RWPE1 (cell line): ENCODE measurements at regions not wholly inside any gene's neighbourhood (a gene's known extent, or its start where the extent isn't known, plus 50 kb on each side); places are given as distances from the start of the nearest gene placed in this dataset.
A peak's percentile ranks its signal among the peaks of the same experiment; 100 is the strongest.
"Not testable (repeated sequence)": the region's sequence is repeated elsewhere in the genome, so short reads cannot be mapped to it uniquely, and the experiment has no call there.

Experiments
- CTCF ChIA-PET: fragments of 350-600 bp; sonication (Branson Sonifier 250); formaldehyde crosslinking; extraction: SDS; loops from one replicate; lab custom pipeline; 2021; lab: Yijun Ruan, JAX
- POLR2A ChIA-PET: fragments of 400-600 bp; formaldehyde crosslinking; extraction: SDS; loops from one replicate; lab custom pipeline; 2020; ENCODE audit warnings: antibody characterized with exemption; ENCODE audit not compliant: low non-redundant PET; lab: Yijun Ruan, JAX
- DNase-seq: peaks from one replicate; pipeline ENCODE4 v3.0.0; 2012; ENCODE audit warnings: low spot score
- H3K27ac ChIP-seq: fragments of 450-650 bp; 2 replicates; pipeline ENCODE4 v1.5.1; 2017
- CTCF ChIP-seq: fragments of 450-650 bp; conservative IDR thresholded peaks from 2 replicates; pipeline ENCODE4 v1.5.1; 2017; ENCODE audit warnings: low read depth, mild to moderate bottlenecking

DNA sequence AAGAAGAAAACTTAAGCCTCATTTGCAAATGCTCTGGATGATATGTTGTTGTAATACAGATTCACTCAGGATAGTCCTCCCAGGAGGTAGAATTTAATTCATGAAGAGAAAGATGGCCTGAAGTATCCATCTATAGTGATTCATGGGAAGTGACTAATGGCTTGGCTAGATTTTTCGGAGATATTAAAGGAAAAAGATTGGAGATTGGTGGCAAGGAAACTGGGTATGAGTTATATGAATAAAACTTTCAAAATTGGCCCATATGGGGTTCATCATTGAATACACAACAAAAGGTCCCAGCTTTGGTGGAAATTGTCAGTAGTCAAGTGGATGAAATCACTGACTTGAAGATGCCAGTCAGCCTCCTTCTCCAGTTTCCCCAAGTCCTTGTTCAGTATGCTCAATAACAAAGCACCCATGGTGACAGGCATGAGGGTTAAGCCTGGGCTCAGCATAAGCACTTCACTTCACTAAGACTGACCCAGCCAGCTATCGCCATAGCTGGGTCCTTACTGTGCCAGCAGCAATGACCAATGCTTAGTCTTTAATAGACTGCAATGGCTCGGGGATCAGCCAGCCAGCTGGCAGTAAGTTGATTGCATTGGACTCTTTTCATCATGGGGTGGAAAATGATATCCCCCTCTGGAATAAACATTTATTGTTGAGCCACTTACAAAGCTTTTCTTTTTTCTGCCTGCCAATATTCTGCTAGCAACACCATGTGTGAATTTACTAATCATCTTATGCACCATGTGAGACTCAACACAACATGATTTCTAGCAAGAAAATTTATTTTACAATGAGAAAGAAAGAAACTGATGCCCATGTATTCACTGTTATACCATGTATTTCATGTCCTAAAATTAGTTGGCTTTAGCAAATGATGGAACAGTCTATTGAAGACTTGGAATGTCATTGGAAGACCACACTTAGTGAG lies 176.6 kb upstream of the TACR1 start:
- no peak for TF ChIP-seq CTCF
- ChIA-PET POLR2A (no interaction called here), CTCF (interaction anchor here (0.6 to 0.7 kb wide), 2 partner anchors 26 to 30 kb away, joined by 3 read pairs; no protein-coding TSS in a partner anchor)
- no peak overlapping the region for H3K27ac ChIP-seq
- DNase-seq: peak; percentile 17

- H3K27ac ChIP-seq, DNase-seq, CTCF ChIA-PET, POLR2A ChIA-PET: not testable (repeated sequence)
These were observed 175.2 kb upstream of the TACR1 start for GRCh38 chr2:75374414-75374957.

- TF ChIP-seq CTCF: no peak
- ChIA-PET POLR2A (no interaction called here), CTCF (no interaction called here)
- DNase-seq: no peak
- H3K27ac ChIP-seq: no peak overlapping the region
These were observed 168.1 kb upstream of the TACR1 start for GRCh38 chr2:75367401-75367800.

GRCh38 chr2:75361486-75361885 lies 162.2 kb upstream of the TACR1 start:
- ChIA-PET CTCF (no interaction called here), POLR2A (no interaction called here)
- TF ChIP-seq CTCF: no peak
- no peak overlapping the region for H3K27ac ChIP-seq
- DNase-seq: no peak

DNA sequence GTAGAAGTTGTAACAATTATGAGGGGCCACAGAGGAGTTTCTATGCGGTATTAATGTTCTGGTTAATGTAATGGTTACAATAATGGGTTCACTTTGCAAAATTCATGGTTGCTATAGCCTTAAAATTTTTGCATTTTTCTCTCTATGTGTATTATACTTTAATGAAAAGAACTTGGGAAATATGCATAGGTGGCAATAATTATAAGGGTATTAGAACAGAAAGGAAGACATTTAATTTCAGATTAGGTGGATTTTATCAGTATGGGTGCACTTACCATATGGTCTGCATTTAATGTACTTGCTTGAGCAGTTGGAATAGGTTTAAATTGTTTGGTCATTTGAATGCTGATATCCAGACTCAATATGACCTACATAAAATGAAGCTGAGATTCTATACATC lies 161.6 kb upstream of the TACR1 start:
- DNase-seq: no peak
- H3K27ac ChIP-seq: no peak overlapping the region
- TF ChIP-seq CTCF: no peak
- CTCF ChIA-PET: no interaction called here
- POLR2A ChIA-PET: no interaction called here

DNA sequence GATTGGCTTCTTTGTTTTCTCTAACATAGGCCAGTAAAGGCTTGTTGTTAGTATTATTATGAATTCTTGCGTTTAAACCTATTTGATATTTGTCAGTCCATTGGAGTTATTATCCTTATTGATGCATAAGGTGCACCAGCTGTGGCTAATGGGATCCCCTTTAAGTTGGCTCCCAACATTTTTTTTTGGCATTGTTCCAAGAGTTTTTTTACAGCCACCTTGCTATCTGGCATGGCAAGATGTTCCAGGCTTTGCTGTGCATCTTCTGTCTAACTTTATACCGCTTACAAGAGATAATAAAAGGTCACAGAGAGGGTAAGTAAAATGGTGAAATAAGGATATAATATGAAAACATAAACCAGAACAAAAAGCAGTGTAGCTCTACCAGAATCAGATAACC lies 157.5 kb upstream of the TACR1 start:
- H3K27ac ChIP-seq: no peak overlapping the region
- ChIA-PET POLR2A (no interaction called here), CTCF (no interaction called here)
- no peak for TF ChIP-seq CTCF
- DNase-seq: no peak

DNA sequence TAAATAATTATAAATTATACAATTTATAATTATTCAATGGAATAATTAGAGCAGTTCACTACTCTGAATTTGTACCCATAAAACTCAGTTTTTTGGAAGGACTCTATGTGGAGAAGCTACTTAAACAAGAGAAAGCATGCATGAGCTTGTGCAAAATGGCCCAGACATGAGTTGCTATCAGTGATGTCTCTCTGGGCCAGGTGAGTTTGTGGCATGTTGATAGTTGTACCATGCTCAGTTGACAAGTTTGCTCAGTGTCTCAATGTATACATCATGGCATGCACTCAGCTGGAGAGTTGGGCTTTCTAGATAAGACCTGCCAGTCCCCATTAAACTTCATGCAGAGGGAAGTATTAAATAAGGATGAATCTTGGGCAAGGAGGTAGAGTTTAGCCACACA lies 153.8 kb upstream of the TACR1 start:
- DNase-seq: no peak
- TF ChIP-seq CTCF: no peak
- ChIA-PET CTCF (no interaction called here), POLR2A (no interaction called here)
- H3K27ac ChIP-seq: no peak overlapping the region
